H1 (cell line): ENCODE measurements at regions not wholly inside any gene's neighbourhood (a gene's known extent, or its start where the extent isn't known, plus 50 kb on each side); places are given as distances from the start of the nearest gene placed in this dataset.

Source experiments
- CTCF ChIA-PET: fragments of 300-600 bp; sonication (Branson Sonifier 250); formaldehyde crosslinking; loops from one replicate; lab custom pipeline; 2021; ENCODE audit not compliant: partially characterized antibody; lab: Charles Lee
- POLR2A ChIA-PET: fragments of 300-600 bp; sonication (Branson Sonifier 250); formaldehyde crosslinking; loops from one replicate; lab custom pipeline; 2021; ENCODE audit warnings: inconsistent platforms; ENCODE audit not compliant: partially characterized antibody; lab: Charles Lee
- DNase-seq, 2 experiments: peaks; one replicate each; pipeline versions ENCODE4 v3.0.0 to v3.0.0-alpha.2; 2010 to 2022; ENCODE audit warnings: low spot score in 2 of 2, low read depth in 1 of 2, mixed read lengths in 1 of 2
- FAIRE-seq: peaks from 2 replicates; lab custom pipeline; 2011; peaks lifted over from hg19 to GRCh38; lab: Jason Lieb, UNC
- H2AFZ ChIP-seq: 2 replicates; pipeline ENCODE4 v1.8.1; 2012; ENCODE audit warnings: low read length, inconsistent platforms
- H2AK5ac ChIP-seq: 2 replicates; pipeline ENCODE4 v1.6.1; 2013; ENCODE audit warnings: low read depth, low read length
- H2BK120ac ChIP-seq: replicated peaks from 2 replicates; pipeline ENCODE3; 2013; ENCODE audit warnings: low read depth, low read length, inconsistent platforms
- H2BK12ac ChIP-seq: 2 replicates; pipeline ENCODE4 v1.6.1; 2013; ENCODE audit warnings: low read depth, low read length
- H2BK15ac ChIP-seq: 2 replicates; pipeline ENCODE4 v1.6.1; 2013; ENCODE audit warnings: low read length
- H2BK20ac ChIP-seq: 2 replicates; pipeline ENCODE4 v1.6.1; 2013; ENCODE audit warnings: low read length
- H2BK5ac ChIP-seq: 2 replicates; pipeline ENCODE4 v1.6.1; 2013; ENCODE audit warnings: low read depth, low read length
- H3K14ac ChIP-seq: 2 replicates; pipeline ENCODE4 v1.6.1; 2013; ENCODE audit warnings: inconsistent platforms; ENCODE audit not compliant: insufficient read length
- H3K18ac ChIP-seq: 2 replicates; pipeline ENCODE4 v1.6.1; 2013; ENCODE audit warnings: low read length; ENCODE audit errors: extremely low read depth
- H3K23ac ChIP-seq: 2 replicates; pipeline ENCODE4 v1.6.1; 2013; ENCODE audit warnings: inconsistent platforms; ENCODE audit not compliant: insufficient read length
- H3K23me2 ChIP-seq: 2 replicates; pipeline ENCODE4 v1.6.1; 2013; ENCODE audit warnings: low read depth, low read length
- H3K27ac ChIP-seq: 2 replicates; pipeline ENCODE4 v1.6.1; 2011; ENCODE audit warnings: low read depth, low read length, inconsistent platforms
- H3K27me3 ChIP-seq, 4 experiments: replicated peaks in 1 of 4; 1 replicate in 1 of 4; 2 replicates in 3 of 4; pipeline versions ENCODE4 v1.6.1 to v1.8.1; 2011 to 2013; ENCODE audit warnings: low read length in 3 of 4, mild to moderate bottlenecking in 3 of 4, inconsistent platforms in 2 of 4, mixed read lengths in 2 of 4, moderate library complexity in 1 of 4; ENCODE audit not compliant: control insufficient read depth in 3 of 4, insufficient read depth in 3 of 4; ENCODE audit errors: extremely low read depth in 1 of 4
- H3K36me3 ChIP-seq, 4 experiments: 2 replicates each; pipeline versions ENCODE4 v1.6.1 to v1.8.1; 2011 to 2013; ENCODE audit warnings: mild to moderate bottlenecking in 4 of 4, low read length in 3 of 4, moderate library complexity in 2 of 4, control low read depth in 1 of 4, inconsistent platforms in 1 of 4; ENCODE audit not compliant: insufficient read depth in 4 of 4, control insufficient read depth in 2 of 4
- H3K4ac ChIP-seq: replicated peaks from 2 replicates; pipeline ENCODE3; 2013; ENCODE audit warnings: low read length, low read depth, mixed read lengths, inconsistent platforms; ENCODE audit not compliant: insufficient read length
- H3K4me1 ChIP-seq, 4 experiments: replicated peaks in 1 of 4; 1 replicate in 1 of 4; 2 replicates in 3 of 4; pipeline versions ENCODE4 v1.6.1 to v1.8.1; 2011 to 2013; ENCODE audit warnings: low read length in 3 of 4, inconsistent platforms in 2 of 4, mixed read lengths in 1 of 4; ENCODE audit not compliant: insufficient read depth in 4 of 4, control insufficient read depth in 3 of 4
- H3K4me2 ChIP-seq, 2 experiments: 2 replicates each; pipeline versions ENCODE4 v1.6.1 to v1.8.1; 2011 to 2013; ENCODE audit warnings: low read depth in 2 of 2, low read length in 2 of 2, control low read depth in 1 of 2, inconsistent platforms in 1 of 2, mild to moderate bottlenecking in 1 of 2; ENCODE audit not compliant: insufficient read depth in 1 of 2
- H3K4me3 ChIP-seq, 4 experiments: fragments of 200-600, 300-600 bp in 1 of 4; sonication (generic), shearing (Covaris generic), sonication (Bioruptor Twin) in 1 of 4; 2 replicates each; pipeline versions ENCODE4 v1.5.1 to v1.8.1; 2011 to 2016; ENCODE audit warnings: low read length in 4 of 4, low read depth in 3 of 4, control low read depth in 2 of 4, inconsistent platforms in 2 of 4, mild to moderate bottlenecking in 2 of 4, mixed read lengths in 1 of 4, moderate library complexity in 1 of 4; ENCODE audit not compliant: insufficient read depth in 2 of 4; ENCODE audit errors: extremely low read depth in 1 of 4
- H3K56ac ChIP-seq: replicated peaks from 2 replicates; pipeline ENCODE3; 2013; ENCODE audit warnings: low read depth, mild to moderate bottlenecking, mixed read lengths, low read length, inconsistent platforms; ENCODE audit not compliant: insufficient read length
- H3K79me1 ChIP-seq: 2 replicates; pipeline ENCODE4 v1.6.1; 2013; ENCODE audit warnings: low read depth, low read length, control low read depth
- H3K79me2 ChIP-seq, 2 experiments: 2 replicates each; pipeline versions ENCODE4 v1.6.1 to v1.8.1; 2012 to 2013; ENCODE audit warnings: low read length in 2 of 2, mild to moderate bottlenecking in 2 of 2, inconsistent platforms in 1 of 2; ENCODE audit not compliant: insufficient read depth in 2 of 2, control insufficient read depth in 1 of 2
- H3K9ac ChIP-seq, 4 experiments: replicated peaks in 1 of 4; 1 replicate in 1 of 4; 2 replicates in 3 of 4; pipeline versions ENCODE4 v1.6.1 to v1.8.1; 2011 to 2013; ENCODE audit warnings: low read depth in 3 of 4, low read length in 3 of 4, control low read depth in 2 of 4, mild to moderate bottlenecking in 2 of 4, moderate library complexity in 2 of 4, inconsistent platforms in 1 of 4; ENCODE audit errors: extremely low read depth in 1 of 4
- H3K9me3 ChIP-seq, 2 experiments: 2 replicates each; pipeline versions ENCODE4 v1.6.1 to v1.8.1; 2012 to 2013; ENCODE audit warnings: mild to moderate bottlenecking in 2 of 2, moderate library complexity in 2 of 2, control low read depth in 1 of 2, inconsistent platforms in 1 of 2, low read depth in 1 of 2, low read length in 1 of 2, mixed read lengths in 1 of 2; ENCODE audit not compliant: insufficient read depth in 2 of 2
- H4K20me1 ChIP-seq, 2 experiments: replicated peaks in 1 of 2; 2 replicates each; pipeline versions ENCODE3 to v1.8.1; 2011 to 2013; ENCODE audit warnings: inconsistent platforms in 2 of 2, low read length in 2 of 2, mild to moderate bottlenecking in 1 of 2; ENCODE audit not compliant: insufficient read depth in 2 of 2, control insufficient read depth in 1 of 2
- H4K5ac ChIP-seq: 2 replicates; pipeline ENCODE4 v1.6.1; 2013; ENCODE audit warnings: low read length, low read depth, mixed read lengths, inconsistent platforms; ENCODE audit not compliant: insufficient read length
- H4K8ac ChIP-seq: 2 replicates; pipeline ENCODE4 v1.8.0; 2013; ENCODE audit warnings: mild to moderate bottlenecking, moderate library complexity, low read length, inconsistent platforms; ENCODE audit not compliant: insufficient read depth; ENCODE audit errors: extremely low read depth
- H4K91ac ChIP-seq: replicated peaks from 2 replicates; pipeline ENCODE3; 2013; ENCODE audit warnings: low read length, mixed read lengths, inconsistent platforms; ENCODE audit not compliant: insufficient read length
- BCL11A ChIP-seq, 2 experiments: IDR thresholded peaks; one replicate each; pipeline ENCODE4 v1.6.1; 2011; ENCODE audit warnings: low read depth in 2 of 2, low read length in 2 of 2, mild to moderate bottlenecking in 2 of 2
- BRCA1 ChIP-seq: IDR thresholded peaks from 2 replicates; pipeline ENCODE4 v1.6.1; 2012; ENCODE audit warnings: low read depth, low read length, improper control_type of control experiment
- CBX8 ChIP-seq: fragments of 300-800, 300-1000 bp; sonication (generic); IDR thresholded peaks from 2 replicates; pipeline ENCODE4 v1.7.1; 2016; ENCODE audit warnings: low read depth, low read length, borderline replicate concordance
- E2F6 ChIP-seq: IDR thresholded peaks from 2 replicates; pipeline ENCODE4 v1.6.1; 2012; ENCODE audit warnings: inconsistent platforms
- EGR1 ChIP-seq: IDR thresholded peaks from 2 replicates; pipeline ENCODE4 v1.6.1; 2011; ENCODE audit warnings: low read depth, low read length, borderline replicate concordance
- JUN ChIP-seq: IDR thresholded peaks from 2 replicates; pipeline ENCODE4 v1.6.1; 2011; ENCODE audit warnings: low read depth, mild to moderate bottlenecking, improper control_type of control experiment, low read length
- KDM1A ChIP-seq: fragments of 200-600, 300-600 bp; sonication (generic); IDR thresholded peaks from 2 replicates; pipeline ENCODE4 v1.7.1; 2016; ENCODE audit warnings: mild to moderate bottlenecking, low read length, borderline replicate concordance
- SAP30 ChIP-seq: fragments of 300-600 bp; sonication (generic); IDR thresholded peaks from 2 replicates; pipeline ENCODE4 v1.7.1; 2012; ENCODE audit warnings: low read length, moderate library complexity, mild to moderate bottlenecking, inconsistent platforms; ENCODE audit not compliant: insufficient read depth, insufficient replicate concordance
- TBP ChIP-seq: IDR thresholded peaks from 2 replicates; pipeline ENCODE4 v1.6.1; 2011; ENCODE audit warnings: low read depth, low read length, improper control_type of control experiment
- USF2 ChIP-seq: IDR thresholded peaks from 2 replicates; pipeline ENCODE4 v1.6.1; 2011; ENCODE audit warnings: low read length, improper control_type of control experiment
- WGBS, 2 experiments: shearing (Covaris generic) in 1 of 2; methylation state at CpG; one replicate each; pipeline versions ENCODE4 v1.1.6 to v1.1.7; 2013 to 2015; ENCODE audit warnings: low lambda C conversion rate in 2 of 2, mixed read lengths in 2 of 2, inconsistent platforms in 1 of 2, low coverage in 1 of 2, missing lambda C conversion rate in 1 of 2; ENCODE audit not compliant: insufficient replicate concordance in 2 of 2, insufficient coverage in 1 of 2, insufficient read length in 1 of 2; ENCODE audit errors: extremely low coverage in 1 of 2, missing lambda C conversion rate in 1 of 2; 5-methylcytosine and 5-hydroxymethylcytosine counted together
- TF ChIP-seq, protein P1 (sequence below): IDR thresholded peaks from 2 replicates; pipeline ENCODE4 v1.6.1; 2012; ENCODE audit warnings: low read length, inconsistent platforms

DNA sequence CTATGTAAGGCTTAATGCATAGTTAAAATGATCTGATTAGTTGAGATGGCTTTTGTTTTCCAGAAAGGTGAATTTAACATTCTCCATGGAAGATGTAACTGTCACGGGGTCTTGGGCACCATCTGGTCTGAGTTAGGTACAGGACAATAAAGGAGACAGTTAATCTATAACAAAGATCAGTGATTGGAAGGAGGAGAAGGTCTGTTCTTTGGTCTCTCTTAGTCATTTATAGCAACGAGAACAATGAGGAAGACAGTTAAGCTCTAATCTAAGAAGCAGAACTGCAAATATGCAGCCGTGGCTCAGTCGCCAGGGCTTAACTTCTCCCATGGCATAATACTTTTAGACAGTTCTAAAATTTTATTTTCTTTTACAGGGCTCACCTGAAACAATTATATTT is 405.5 kb upstream of the SULF2 start:
- Histone ChIP-seq H2AK5ac (no peak overlapping the region), H2BK5ac (no peak overlapping the region), H4K5ac (no peak overlapping the region), H3K9ac (no peak overlapping the region), H2BK20ac (no peak overlapping the region), H3K4ac (no peak overlapping the region), H2BK12ac (no peak overlapping the region), H4K8ac (no peak overlapping the region), H2BK120ac (no peak overlapping the region), H4K20me1 (no peaks in the 10 kb centered on the region), H3K79me2 (no peaks in the 10 kb centered on the region), H3K4me1 (peaks cover 0 to 5% (median 0%) of the 10 kb centered on the region in 4 experiments; a peak in 3 of 7 replicates), H3K23ac (no peak overlapping the region), H3K9me3 (no peaks in the 10 kb centered on the region), H3K23me2 (no peaks in the 10 kb centered on the region), H3K27me3 (no peaks in the 10 kb centered on the region), H2AFZ (no peak overlapping the region), H3K27ac (no peak overlapping the region), H3K56ac (no peak overlapping the region), H3K79me1 (no peaks in the 10 kb centered on the region), H3K18ac (no peak overlapping the region), H3K4me2 (no peak overlapping the region), H3K36me3 (no peaks in the 10 kb centered on the region), H2BK15ac (no peak overlapping the region), H3K4me3 (no peak overlapping the region), H4K91ac (no peak overlapping the region), H3K14ac (no peak overlapping the region)
- FAIRE-seq (no peak), DNase-seq (no peak)
- WGBS, 2 experiments = 76% methylated on average over 4 of the region's 4 CpGs; no CpG with 5 or more reads in 1 of the 2 experiments
- CTCF ChIA-PET = interaction anchor here (0.6 to 1.9 kb wide), 6 partner anchors 14 to 336 kb away, joined by 3 to 8 read pairs (median 3); no protein-coding TSS in a partner anchor
- POLR2A ChIA-PET = no interaction called here
- no peak for TF ChIP-seq E2F6
- no peak for TF ChIP-seq KDM1A
- no peak for TF ChIP-seq BRCA1
- TF ChIP-seq USF2 = no peak
- no peak for TF ChIP-seq TBP
- TF ChIP-seq, protein P1, sequence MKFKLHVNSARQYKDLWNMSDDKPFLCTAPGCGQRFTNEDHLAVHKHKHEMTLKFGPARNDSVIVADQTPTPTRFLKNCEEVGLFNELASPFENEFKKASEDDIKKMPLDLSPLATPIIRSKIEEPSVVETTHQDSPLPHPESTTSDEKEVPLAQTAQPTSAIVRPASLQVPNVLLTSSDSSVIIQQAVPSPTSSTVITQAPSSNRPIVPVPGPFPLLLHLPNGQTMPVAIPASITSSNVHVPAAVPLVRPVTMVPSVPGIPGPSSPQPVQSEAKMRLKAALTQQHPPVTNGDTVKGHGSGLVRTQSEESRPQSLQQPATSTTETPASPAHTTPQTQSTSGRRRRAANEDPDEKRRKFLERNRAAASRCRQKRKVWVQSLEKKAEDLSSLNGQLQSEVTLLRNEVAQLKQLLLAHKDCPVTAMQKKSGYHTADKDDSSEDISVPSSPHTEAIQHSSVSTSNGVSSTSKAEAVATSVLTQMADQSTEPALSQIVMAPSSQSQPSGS = no peak
- TF ChIP-seq SAP30 = no peak
- no peak for TF ChIP-seq JUN
- no peak for TF ChIP-seq EGR1
- no peak for TF ChIP-seq BCL11A (IDR thresholded peaks at IDR 0.05; ENCODE audit: low read depth in 2 of 2, low read length in 2 of 2)
- TF ChIP-seq CBX8 = no peak
